Ammon's horn (tissue), 1 donor: ENCODE measurements at regions not wholly inside any gene's neighbourhood (a gene's known extent, or its start where the extent isn't known, plus 50 kb on each side); places are given as distances from the start of the nearest gene placed in this dataset.

Experiments
- DNase-seq: peaks from one replicate; pipeline ENCODE4 v3.0.0-alpha.2; 2016; ENCODE audit warnings: low spot score

GRCh38 chr7:135731-136645 lies 56.4 kb upstream of the FAM20C start:
- DNase-seq, result no peak

GRCh38 chr7:137094-137891 lies 55.1 kb upstream of the FAM20C start:
- no peak for DNase-seq

- no peak for DNase-seq
Measured at GRCh38 chr7:139131-139530, 53.2 kb upstream of the FAM20C start.

- DNase-seq, result no peak
Measured at GRCh38 chr7:139561-140243, 52.7 kb upstream of the FAM20C start.

GRCh38 chr7:140996-141395 lies 51.4 kb upstream of the FAM20C start:
- no peak for DNase-seq

- peak; percentile 58 for DNase-seq
Measured at GRCh38 chr7:142248-142941, 50.0 kb upstream of the FAM20C start.
